Midbrain (tissue), 1 donor: ENCODE measurements at regions not wholly inside any gene's neighbourhood (a gene's known extent, or its start where the extent isn't known, plus 50 kb on each side); places are given as distances from the start of the nearest gene placed in this dataset.

Experiments
- DNase-seq: peaks from one replicate; lab custom pipeline; 2025; lab: John Stamatoyannopoulos, UW

DNA sequence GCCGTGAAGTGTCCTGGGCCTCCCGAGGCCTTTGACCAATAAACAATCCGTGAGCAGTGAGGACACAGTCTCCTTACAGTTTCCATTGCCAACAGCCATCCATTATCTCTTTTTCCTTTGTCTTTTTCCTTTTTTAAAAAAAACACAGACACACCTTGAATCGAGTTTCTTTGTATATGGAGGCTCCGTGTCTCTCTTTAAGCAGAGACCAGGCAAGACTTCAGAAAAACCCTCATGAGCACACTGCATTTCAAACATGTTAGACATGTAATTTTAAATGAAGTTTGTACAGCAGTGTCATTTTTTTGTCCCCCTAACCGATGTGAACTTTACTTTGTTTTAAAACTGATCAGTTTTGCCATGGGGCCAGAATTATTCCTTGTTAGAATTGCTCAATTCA, 111.1 kb downstream of the SPTSSA start:
- DNase-seq: no peak

DNA sequence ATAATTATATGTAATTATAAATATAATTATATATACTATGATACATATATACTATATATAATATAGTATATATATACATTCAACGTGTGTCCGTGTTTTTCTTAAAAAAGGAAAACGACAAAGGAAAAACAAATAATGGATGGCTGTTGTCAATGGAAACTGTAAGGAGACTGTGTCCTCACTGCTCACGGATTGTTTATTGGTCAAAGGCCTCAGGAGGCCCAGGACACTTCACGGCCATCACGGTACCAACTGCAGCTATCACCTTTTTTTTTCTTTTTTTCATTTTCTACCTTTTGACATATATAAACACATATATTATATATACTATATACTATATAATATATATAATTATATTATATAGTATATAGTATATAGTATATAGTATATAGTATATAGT, 113.4 kb downstream of the SPTSSA start:
- no peak for DNase-seq

DNA sequence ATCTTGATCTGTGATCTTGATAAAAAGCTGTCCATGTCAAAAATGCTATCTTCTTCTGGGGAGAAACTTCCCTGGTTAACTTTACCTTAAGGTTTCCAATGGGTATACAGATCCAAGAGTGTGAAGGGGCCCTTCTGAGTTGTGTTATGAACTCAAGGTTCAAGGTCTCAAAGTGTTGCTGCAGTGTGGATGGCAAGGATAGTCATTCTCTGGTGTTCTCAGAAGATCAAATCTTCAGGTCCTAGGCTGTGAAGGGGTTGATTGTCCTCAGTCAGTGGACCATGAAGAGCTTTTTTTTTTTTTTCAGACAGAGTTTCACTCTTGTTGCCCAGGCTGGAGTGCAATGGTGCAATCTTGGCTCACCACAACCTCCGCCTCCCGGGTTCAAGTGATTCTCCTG, 114.4 kb downstream of the SPTSSA start:
- DNase-seq: no peak

DNA sequence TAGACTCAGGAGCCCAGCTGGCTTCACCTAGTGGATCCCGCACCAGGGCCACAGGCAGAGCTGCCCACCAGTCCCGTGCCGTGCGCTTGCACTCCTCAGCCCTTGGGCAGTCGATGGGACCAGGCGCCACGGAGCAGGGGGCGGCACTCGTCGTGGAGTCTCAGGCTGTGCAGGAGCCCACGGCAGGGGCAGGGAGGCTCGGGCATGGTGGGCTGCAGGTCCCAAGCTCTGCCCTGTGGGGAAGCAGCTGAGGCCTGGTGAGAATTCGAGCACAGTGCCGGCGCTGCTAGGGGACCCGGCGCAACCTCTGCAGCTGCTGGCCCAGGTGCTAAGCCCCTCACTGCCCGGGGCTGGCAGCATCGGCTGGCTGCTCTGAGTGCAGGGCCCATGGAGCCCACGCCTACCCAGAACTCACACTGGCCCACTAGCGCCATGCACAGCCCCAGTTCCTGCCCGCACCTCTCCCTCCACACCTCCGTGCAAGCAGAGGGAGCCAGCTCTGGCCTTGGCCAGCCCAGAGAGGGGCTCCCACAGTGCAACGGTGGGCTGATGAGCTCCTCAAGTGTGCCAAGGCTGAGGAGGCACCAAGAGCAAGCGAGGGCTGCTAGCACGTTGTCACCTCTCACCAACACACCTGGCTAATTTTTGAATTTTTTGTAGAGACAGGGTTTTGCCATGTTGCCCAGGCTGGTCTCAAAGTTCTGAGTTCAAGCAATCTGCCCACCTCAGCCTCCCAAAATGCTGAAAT, 116.1 kb downstream of the SPTSSA start:
- no peak for DNase-seq

- DNase-seq: no peak
Observed at GRCh38 chr14:34344318-34344717, 117.7 kb downstream of the SPTSSA start.

GRCh38 chr14:34340025-34340625, 121.9 kb downstream of the SPTSSA start:
- DNase-seq: no peak

DNA sequence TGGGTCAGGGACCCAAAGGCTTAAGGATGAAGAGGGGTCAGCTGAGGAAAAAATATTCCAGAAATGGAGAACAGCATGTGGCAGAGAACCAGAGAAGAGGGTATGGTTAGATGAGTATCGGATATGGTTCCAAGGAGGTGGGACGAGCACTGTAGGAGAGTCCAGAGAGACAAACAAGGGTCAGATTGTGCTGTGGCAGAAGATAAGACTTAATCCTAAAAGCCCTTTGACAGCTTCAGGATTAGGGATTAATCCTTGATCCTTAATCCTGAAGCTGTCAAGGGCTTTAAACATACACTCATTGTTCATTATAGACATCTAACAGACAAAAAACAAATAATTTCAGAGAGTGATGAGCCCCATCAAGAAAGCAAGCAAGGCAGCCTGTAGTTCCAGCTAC, 124.0 kb downstream of the SPTSSA start:
- no peak for DNase-seq

DNA sequence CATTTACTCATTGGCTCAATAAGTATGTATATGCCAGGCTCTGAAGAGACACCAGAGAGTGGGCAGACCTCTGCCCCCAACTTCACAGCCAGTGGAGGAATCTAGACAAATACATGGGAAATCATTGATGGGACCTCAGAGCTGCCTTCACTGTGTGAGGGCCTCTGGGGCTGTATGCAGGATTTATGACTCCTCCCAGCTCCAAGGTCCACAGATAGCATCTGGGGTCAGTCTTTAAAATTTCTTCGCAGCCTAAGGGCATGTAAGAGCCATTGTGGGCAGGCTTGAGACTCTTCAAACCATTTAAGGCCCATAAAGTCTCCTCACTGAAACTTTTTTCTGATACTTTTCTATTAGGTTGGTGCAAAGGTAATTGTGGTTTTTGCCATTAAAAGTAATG, 125.5 kb downstream of the SPTSSA start:
- DNase-seq: no peak

- no peak for DNase-seq
Observed at GRCh38 chr14:34335968-34336367, 126.1 kb downstream of the SPTSSA start.

DNA sequence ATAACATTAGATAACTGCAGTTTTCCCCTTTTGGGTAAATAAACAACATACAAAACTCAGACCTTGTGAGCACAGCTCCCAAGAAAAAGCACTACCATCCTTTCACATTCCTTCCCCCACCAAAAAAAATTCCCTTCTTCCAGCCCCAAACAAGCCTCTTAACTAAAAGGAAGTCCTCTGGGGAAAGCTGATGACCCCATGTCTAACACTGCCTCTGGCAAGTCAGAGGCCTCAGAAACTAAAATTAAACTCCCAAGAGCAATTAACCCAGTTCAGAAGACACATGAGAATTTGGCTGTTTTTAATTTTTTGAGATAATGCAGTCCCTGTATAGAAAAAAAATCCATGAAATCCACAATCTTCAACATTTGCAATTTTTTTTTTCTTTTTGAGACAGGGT, 127.7 kb downstream of the SPTSSA start:
- no peak for DNase-seq

GRCh38 chr14:34331728-34332623, 130.1 kb downstream of the SPTSSA start:
- peak; percentile 44 for DNase-seq

GRCh38 chr14:34330846-34331245, 131.2 kb downstream of the SPTSSA start:
- no peak for DNase-seq

GRCh38 chr14:34329301-34329700, 132.7 kb downstream of the SPTSSA start:
- no peak for DNase-seq

- DNase-seq: no peak
Observed at GRCh38 chr14:34328178-34328577, 133.9 kb downstream of the SPTSSA start.

DNA sequence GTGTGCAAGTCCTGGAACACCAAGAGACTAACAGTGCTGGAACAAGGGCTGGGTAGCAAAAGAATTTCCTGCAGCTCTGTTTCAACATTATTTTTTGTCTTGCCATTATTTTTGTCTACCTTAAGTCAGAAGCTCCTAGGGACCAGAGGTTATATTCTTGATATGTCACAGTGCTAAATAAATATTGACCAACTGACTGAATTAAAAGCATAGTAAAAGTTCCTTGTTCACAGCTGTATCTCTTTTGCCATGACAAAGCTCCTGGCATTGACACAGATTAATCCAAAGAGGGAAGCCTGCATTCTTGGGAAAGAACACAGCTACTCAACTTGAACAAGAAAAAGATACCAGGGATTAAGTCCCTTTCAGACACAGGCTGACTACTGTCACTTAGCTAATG, 136.5 kb downstream of the SPTSSA start:
- no peak for DNase-seq

DNA sequence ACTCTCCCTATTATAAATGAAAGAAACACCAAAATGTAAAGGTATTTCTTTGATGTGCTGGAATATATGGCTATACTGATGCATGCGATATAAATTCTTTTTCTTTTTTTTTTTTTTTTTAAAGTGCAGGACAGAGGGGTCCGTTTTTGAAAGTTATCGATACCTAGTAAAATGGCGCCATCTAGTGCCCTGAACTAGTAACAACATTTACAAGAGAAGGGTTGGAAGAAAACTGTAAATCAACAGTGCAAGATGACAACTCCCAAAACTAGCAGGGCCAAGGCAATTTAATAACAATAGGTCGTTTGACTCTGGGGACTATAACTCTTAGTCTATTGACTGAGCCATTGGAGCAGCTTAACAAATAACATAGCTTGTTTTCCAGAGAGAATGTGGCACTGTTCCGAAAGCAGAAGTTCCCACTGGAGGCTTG, 137.7 kb downstream of the SPTSSA start:
- DNase-seq: peak; percentile 29

DNA sequence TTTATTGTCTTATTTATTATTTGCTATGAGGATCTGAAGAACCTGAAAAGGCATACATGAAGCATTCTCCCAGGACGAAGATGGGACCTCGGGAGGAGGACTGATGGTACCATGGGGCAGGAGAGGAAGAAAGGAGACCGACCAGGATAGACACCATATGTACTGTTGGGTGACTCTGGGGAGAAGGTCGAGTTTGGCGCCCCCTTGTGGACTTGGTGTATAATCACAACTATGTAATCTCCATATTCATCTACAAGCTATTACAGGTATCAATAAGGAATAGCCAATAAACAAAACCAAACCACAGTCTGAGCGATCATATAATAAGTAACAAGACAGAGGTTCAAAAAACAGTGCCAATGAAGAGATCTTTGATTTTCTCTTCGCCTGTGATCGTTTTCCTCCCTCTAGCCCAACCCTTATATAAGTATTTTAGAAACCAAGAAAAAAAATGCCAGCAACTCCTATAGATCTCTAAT, 139.1 kb downstream of the SPTSSA start:
- DNase-seq: peak; percentile 13

DNA sequence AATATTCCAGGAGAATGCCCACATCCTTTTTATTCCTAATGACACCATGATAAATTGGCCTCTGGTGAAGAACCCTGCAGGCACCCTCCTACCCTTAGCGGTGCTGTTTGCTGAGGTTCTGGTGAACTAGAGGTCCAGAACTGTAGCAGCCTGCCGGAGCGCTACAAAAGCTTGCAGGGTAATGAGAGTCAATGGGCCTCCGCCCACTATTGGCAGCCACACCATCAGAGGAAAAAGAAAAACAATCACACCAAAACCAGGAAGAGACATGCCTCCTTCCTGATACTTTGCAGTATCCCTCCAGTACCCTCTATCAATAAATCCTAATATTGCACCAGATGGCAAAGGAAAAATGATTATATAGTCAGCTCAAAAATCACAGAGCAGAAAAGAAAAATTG, 142.9 kb downstream of the SPTSSA start:
- no peak for DNase-seq

GRCh38 chr14:34318014-34318413, 144.0 kb downstream of the SPTSSA start:
- no peak for DNase-seq

DNA sequence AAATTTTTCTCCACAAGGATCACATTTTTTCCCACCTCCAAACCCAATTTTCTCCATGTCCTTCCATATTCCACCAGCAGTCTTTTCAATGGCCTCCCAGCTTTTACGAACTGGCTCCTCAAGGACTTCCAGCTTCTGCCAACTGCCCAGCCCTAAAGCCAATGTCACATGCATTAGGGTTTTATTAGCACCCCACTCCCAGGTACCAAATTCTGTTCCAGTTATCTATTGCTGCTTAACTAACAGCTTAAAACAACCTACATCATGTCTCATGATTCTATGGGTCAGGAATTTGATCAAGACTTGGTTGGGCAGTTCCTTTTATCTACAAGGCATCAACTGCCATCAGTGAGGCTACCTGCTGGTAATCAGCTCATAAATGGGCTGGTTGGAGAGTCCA, 151.3 kb downstream of the SPTSSA start:
- DNase-seq: no peak

DNA sequence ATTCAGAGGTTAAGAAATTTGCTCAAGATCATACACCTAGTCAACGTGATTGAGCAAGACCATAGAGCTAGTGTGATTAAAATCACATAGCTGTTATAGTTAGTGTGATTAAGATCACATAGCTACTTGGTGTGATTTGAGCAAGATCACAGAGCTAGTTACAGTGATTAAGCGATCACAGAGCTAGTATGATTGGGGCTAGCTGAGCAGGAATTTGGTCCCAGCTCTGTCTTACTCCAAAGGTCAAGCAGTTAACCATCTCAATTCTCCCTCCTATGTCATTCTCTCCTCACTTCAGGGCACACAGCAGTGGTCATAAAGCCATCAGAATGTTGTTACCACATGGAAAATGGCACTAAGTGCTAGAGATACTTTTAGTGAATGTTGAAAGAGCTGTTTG, 158.2 kb downstream of the SPTSSA start:
- no peak for DNase-seq

- peak; percentile 0 for DNase-seq
Observed at GRCh38 chr14:34302654-34303053, 159.4 kb downstream of the SPTSSA start.
